GM12873 (cell line): ENCODE measurements at regions not wholly inside any gene's neighbourhood (a gene's known extent, or its start where the extent isn't known, plus 50 kb on each side); places are given as distances from the start of the nearest gene placed in this dataset.

Experiments
- CTCF ChIP-seq: IDR thresholded peaks from 2 replicates; pipeline ENCODE4 v1.5.1; 2012; ENCODE audit warnings: low read depth, mild to moderate bottlenecking, moderate library complexity, low read length, control low read depth; ENCODE audit not compliant: insufficient read depth; ENCODE audit errors: missing control alignments

GRCh38 chr4:100843910-100844309 lies 326.1 kb upstream of the EMCN start:
- TF ChIP-seq CTCF: no peak

GRCh38 chr4:100842856-100843255 lies 325.0 kb upstream of the EMCN start:
- no peak for TF ChIP-seq CTCF

GRCh38 chr4:100841911-100842310 lies 324.1 kb upstream of the EMCN start:
- no peak for TF ChIP-seq CTCF

- TF ChIP-seq CTCF: no peak
These were observed 321.9 kb upstream of the EMCN start for GRCh38 chr4:100839712-100840111.

GRCh38 chr4:100838286-100838685 lies 320.5 kb upstream of the EMCN start:
- TF ChIP-seq CTCF: no peak

- no peak for TF ChIP-seq CTCF
These were observed 319.1 kb upstream of the EMCN start for GRCh38 chr4:100836929-100837328.

GRCh38 chr4:100834616-100835015 lies 316.8 kb upstream of the EMCN start:
- TF ChIP-seq CTCF: no peak

- TF ChIP-seq CTCF: no peak
These were observed 316.1 kb upstream of the EMCN start for GRCh38 chr4:100833906-100834305.
